ENCODE measurements at regions not wholly inside any gene's neighbourhood (a gene's known extent, or its start where the extent isn't known, plus 50 kb on each side); places are given as distances from the start of the nearest gene placed in this dataset.

GRCh38 chr12:87185367-87185766 lies 843.8 kb downstream of the C12orf50 start:
- Mint-ChIP-seq H3K27ac (no peak overlapping the region), H3K27me3 (ENCODE audit: low read depth in 3 of 3) (no peaks in the 10 kb centered on the region), H3K9me3 (peaks cover 0 to 6% (median 4%) of the 10 kb centered on the region in 7 donors), H3K36me3 (no peaks in the 10 kb centered on the region), H3K4me1 (no peaks in the 10 kb centered on the region), H3K4me3 (no peak overlapping the region)
- Histone ChIP-seq H3K9ac (ENCODE audit: insufficient read depth, low read length, poor library complexity, severe bottlenecking) (no peak overlapping the region), H3K4me3 (replicated peaks in 1 of 3; ENCODE audit: low read depth in 2 of 3, low read length in 3 of 3) (no peak overlapping the region), H3K27me3 (ENCODE audit: control insufficient read depth in 2 of 2, insufficient read depth in 2 of 2, low read length in 2 of 2) (no peaks in the 10 kb centered on the region), H3K79me2 (ENCODE audit: insufficient read depth, low read length) (no peaks in the 10 kb centered on the region), H3K27ac (ENCODE audit: low read depth in 1 of 2, low read length in 2 of 2) (no peak overlapping the region), H3K4me2 (replicated peaks; ENCODE audit: extremely low read depth, low read length, poor library complexity, severe bottlenecking) (no peak overlapping the region), H3K4me1 (ENCODE audit: control insufficient read depth in 1 of 2, insufficient read depth in 2 of 2, low read length in 2 of 2) (no peaks in the 10 kb centered on the region), H4K20me1 (ENCODE audit: insufficient read depth, low read length) (no peaks in the 10 kb centered on the region), H3K9me3 (replicated peaks in 1 of 2; ENCODE audit: control insufficient read depth in 1 of 2, insufficient read depth in 1 of 2, low read length in 2 of 2) (peaks cover 0 to 11% of the 10 kb centered on the region in 2 donors), H3K36me3 (replicated peaks in 1 of 2; ENCODE audit: control insufficient read depth in 1 of 2, insufficient read depth in 2 of 2, low read length in 2 of 2) (no peaks in the 10 kb centered on the region), H2AFZ (ENCODE audit: insufficient read depth, low read depth, low read length, poor library complexity, severe bottlenecking) (no peak overlapping the region)
- no peak for DNase-seq
- TF ChIP-seq CTCF (IDR thresholded peaks at IDR 0.05), result no peak
- no CpG with 5 or more reads among the region's 5 CpGs for WGBS (ENCODE audit: insufficient coverage)
- intact Hi-C loops (cut with micrococcal nuclease), result no loop called here

GRCh38 chr12:87182696-87183233 lies 846.4 kb downstream of the C12orf50 start:
- no peak overlapping the region for H3K4me3 ChIP-seq (replicated peaks in 1 of 3; ENCODE audit: low read depth in 2 of 3, low read length in 3 of 3)
- Mint-ChIP-seq H3K9me3 (peaks cover 0 to 5% (median 4%) of the 10 kb centered on the region in 7 donors), H3K36me3 (no peaks in the 10 kb centered on the region), H3K4me3 (no peak overlapping the region), H3K4me1 (no peaks in the 10 kb centered on the region), H3K27ac (no peak overlapping the region), H3K27me3 (ENCODE audit: low read depth in 3 of 3) (no peaks in the 10 kb centered on the region)
- H3K27ac ChIP-seq (ENCODE audit: low read depth in 1 of 2, low read length in 2 of 2), result no peak overlapping the region
- no peak for DNase-seq
- H4K20me1 ChIP-seq (ENCODE audit: insufficient read depth, low read length), result no peaks in the 10 kb centered on the region
- peaks cover 0 to 7% of the 10 kb centered on the region in 2 donors for H3K9me3 ChIP-seq (replicated peaks in 1 of 2; ENCODE audit: control insufficient read depth in 1 of 2, insufficient read depth in 1 of 2, low read length in 2 of 2)
- intact Hi-C loops (cut with micrococcal nuclease), result no loop called here
- H3K79me2 ChIP-seq (ENCODE audit: insufficient read depth, low read length), result no peaks in the 10 kb centered on the region
- H3K9ac ChIP-seq (ENCODE audit: insufficient read depth, low read length, poor library complexity, severe bottlenecking), result no peak overlapping the region
- 77% methylated on average over 4 of the region's 5 CpGs for WGBS (ENCODE audit: insufficient coverage)
- H2AFZ ChIP-seq (ENCODE audit: insufficient read depth, low read depth, low read length, poor library complexity, severe bottlenecking), result no peak overlapping the region
- TF ChIP-seq CTCF (IDR thresholded peaks at IDR 0.05), result no peak
- H3K4me1 ChIP-seq (ENCODE audit: control insufficient read depth in 1 of 2, insufficient read depth in 2 of 2, low read length in 2 of 2), result no peaks in the 10 kb centered on the region
- no peak overlapping the region for H3K4me2 ChIP-seq (replicated peaks; ENCODE audit: extremely low read depth, low read length, poor library complexity, severe bottlenecking)
- H3K36me3 ChIP-seq (replicated peaks in 1 of 2; ENCODE audit: control insufficient read depth in 1 of 2, insufficient read depth in 2 of 2, low read length in 2 of 2), result no peaks in the 10 kb centered on the region
- H3K27me3 ChIP-seq (ENCODE audit: control insufficient read depth in 2 of 2, insufficient read depth in 2 of 2, low read length in 2 of 2), result no peaks in the 10 kb centered on the region

Measured in CD14-positive monocyte (primary cell).